ENCODE measurements at regions not wholly inside any gene's neighbourhood (a gene's known extent, or its start where the extent isn't known, plus 50 kb on each side); places are given as distances from the start of the nearest gene placed in this dataset.
A peak's percentile ranks its signal among the peaks of the same experiment; 100 is the strongest.

DNA sequence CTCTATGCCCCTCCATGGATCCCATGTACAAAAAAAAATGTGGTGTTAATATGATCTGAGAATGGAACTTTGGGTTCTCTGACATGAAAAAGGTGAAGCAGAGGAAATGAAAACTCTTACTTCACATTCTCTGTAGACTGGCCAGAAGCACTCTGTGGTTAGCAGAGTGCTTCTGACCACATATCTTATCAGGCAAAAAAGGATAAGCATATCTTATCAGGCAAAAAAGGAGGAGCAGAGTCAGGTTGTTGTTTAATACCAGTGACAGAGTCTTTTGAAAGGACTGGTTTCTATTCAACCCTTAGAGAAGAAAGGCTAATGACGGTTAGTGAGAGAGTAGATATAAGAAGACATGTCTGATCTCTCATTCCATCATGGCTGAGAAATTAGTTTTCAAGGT is 1404.8 kb downstream of the SLITRK1 start:
- TF ChIP-seq, protein P1, sequence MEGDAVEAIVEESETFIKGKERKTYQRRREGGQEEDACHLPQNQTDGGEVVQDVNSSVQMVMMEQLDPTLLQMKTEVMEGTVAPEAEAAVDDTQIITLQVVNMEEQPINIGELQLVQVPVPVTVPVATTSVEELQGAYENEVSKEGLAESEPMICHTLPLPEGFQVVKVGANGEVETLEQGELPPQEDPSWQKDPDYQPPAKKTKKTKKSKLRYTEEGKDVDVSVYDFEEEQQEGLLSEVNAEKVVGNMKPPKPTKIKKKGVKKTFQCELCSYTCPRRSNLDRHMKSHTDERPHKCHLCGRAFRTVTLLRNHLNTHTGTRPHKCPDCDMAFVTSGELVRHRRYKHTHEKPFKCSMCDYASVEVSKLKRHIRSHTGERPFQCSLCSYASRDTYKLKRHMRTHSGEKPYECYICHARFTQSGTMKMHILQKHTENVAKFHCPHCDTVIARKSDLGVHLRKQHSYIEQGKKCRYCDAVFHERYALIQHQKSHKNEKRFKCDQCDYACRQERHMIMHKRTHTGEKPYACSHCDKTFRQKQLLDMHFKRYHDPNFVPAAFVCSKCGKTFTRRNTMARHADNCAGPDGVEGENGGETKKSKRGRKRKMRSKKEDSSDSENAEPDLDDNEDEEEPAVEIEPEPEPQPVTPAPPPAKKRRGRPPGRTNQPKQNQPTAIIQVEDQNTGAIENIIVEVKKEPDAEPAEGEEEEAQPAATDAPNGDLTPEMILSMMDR (IDR thresholded peaks at IDR 0.05; ENCODE audit: insufficient read depth, low read length) = no peak
- TF ChIP-seq GABPA (IDR thresholded peaks at IDR 0.05; ENCODE audit: low read depth) = no peak
- peak; percentile 38; the same call in 1 of the 2 replicates for TF ChIP-seq POLR2AphosphoS5 (IDR thresholded peaks at IDR 0.05; ENCODE audit: low read depth)
- no peak for TF ChIP-seq REST (IDR thresholded peaks at IDR 0.05; ENCODE audit: insufficient replicate concordance, low read depth)

Measured in HL-60 (cell line).